ENCODE measurements at regions not wholly inside any gene's neighbourhood (a gene's known extent, or its start where the extent isn't known, plus 50 kb on each side); places are given as distances from the start of the nearest gene placed in this dataset.

DNA sequence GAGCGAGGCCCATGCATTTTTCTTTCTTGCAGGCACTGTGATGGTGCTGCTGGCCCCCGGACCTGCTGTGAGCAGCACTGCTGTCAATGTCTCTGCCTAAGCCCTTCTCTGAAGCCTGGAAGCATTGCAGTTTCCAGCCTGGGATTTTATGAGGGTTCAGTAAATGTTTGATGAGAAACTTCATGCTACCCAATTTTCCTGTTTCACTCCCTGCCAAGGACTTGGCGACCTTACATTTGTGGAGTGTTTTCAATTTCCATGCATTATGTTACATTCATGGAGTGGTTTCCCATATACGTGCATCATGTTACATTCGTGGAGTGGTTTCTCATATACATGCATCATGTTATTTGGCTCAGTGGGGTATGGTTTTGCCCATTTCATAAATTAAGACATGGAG lies 90.7 kb upstream of the PTCH1 start:
- TF ChIP-seq ZNF747 (tag by site-specific recombination; IDR thresholded peaks at IDR 0.05) = no peak
- TF ChIP-seq, protein P1, sequence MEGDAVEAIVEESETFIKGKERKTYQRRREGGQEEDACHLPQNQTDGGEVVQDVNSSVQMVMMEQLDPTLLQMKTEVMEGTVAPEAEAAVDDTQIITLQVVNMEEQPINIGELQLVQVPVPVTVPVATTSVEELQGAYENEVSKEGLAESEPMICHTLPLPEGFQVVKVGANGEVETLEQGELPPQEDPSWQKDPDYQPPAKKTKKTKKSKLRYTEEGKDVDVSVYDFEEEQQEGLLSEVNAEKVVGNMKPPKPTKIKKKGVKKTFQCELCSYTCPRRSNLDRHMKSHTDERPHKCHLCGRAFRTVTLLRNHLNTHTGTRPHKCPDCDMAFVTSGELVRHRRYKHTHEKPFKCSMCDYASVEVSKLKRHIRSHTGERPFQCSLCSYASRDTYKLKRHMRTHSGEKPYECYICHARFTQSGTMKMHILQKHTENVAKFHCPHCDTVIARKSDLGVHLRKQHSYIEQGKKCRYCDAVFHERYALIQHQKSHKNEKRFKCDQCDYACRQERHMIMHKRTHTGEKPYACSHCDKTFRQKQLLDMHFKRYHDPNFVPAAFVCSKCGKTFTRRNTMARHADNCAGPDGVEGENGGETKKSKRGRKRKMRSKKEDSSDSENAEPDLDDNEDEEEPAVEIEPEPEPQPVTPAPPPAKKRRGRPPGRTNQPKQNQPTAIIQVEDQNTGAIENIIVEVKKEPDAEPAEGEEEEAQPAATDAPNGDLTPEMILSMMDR (tag by site-specific recombination; IDR thresholded peaks at IDR 0.05) = no peak
- no peak for TF ChIP-seq ZNF274 (IDR thresholded peaks at IDR 0.05; ENCODE audit: low read length)
- TF ChIP-seq ZNF274 (tag by site-specific recombination; IDR thresholded peaks at IDR 0.05; ENCODE audit: borderline replicate concordance) = no peak
- TF ChIP-seq, protein P2, sequence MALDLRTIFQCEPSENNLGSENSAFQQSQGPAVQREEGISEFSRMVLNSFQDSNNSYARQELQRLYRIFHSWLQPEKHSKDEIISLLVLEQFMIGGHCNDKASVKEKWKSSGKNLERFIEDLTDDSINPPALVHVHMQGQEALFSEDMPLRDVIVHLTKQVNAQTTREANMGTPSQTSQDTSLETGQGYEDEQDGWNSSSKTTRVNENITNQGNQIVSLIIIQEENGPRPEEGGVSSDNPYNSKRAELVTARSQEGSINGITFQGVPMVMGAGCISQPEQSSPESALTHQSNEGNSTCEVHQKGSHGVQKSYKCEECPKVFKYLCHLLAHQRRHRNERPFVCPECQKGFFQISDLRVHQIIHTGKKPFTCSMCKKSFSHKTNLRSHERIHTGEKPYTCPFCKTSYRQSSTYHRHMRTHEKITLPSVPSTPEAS (tag by site-specific recombination; IDR thresholded peaks at IDR 0.05) = no peak
- no peak for TF ChIP-seq MZF1 (tag by site-specific recombination; IDR thresholded peaks at IDR 0.05; ENCODE audit: borderline replicate concordance)
- TF ChIP-seq, protein P3, sequence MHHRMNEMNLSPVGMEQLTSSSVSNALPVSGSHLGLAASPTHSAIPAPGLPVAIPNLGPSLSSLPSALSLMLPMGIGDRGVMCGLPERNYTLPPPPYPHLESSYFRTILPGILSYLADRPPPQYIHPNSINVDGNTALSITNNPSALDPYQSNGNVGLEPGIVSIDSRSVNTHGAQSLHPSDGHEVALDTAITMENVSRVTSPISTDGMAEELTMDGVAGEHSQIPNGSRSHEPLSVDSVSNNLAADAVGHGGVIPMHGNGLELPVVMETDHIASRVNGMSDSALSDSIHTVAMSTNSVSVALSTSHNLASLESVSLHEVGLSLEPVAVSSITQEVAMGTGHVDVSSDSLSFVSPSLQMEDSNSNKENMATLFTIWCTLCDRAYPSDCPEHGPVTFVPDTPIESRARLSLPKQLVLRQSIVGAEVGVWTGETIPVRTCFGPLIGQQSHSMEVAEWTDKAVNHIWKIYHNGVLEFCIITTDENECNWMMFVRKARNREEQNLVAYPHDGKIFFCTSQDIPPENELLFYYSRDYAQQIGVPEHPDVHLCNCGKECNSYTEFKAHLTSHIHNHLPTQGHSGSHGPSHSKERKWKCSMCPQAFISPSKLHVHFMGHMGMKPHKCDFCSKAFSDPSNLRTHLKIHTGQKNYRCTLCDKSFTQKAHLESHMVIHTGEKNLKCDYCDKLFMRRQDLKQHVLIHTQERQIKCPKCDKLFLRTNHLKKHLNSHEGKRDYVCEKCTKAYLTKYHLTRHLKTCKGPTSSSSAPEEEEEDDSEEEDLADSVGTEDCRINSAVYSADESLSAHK (tag by site-specific recombination; IDR thresholded peaks at IDR 0.05) = no peak
- TF ChIP-seq, protein P4, sequence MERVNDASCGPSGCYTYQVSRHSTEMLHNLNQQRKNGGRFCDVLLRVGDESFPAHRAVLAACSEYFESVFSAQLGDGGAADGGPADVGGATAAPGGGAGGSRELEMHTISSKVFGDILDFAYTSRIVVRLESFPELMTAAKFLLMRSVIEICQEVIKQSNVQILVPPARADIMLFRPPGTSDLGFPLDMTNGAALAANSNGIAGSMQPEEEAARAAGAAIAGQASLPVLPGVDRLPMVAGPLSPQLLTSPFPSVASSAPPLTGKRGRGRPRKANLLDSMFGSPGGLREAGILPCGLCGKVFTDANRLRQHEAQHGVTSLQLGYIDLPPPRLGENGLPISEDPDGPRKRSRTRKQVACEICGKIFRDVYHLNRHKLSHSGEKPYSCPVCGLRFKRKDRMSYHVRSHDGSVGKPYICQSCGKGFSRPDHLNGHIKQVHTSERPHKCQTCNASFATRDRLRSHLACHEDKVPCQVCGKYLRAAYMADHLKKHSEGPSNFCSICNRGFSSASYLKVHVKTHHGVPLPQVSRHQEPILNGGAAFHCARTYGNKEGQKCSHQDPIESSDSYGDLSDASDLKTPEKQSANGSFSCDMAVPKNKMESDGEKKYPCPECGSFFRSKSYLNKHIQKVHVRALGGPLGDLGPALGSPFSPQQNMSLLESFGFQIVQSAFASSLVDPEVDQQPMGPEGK (tag by site-specific recombination; IDR thresholded peaks at IDR 0.05) = no peak
- no peak for TF ChIP-seq ZNF768 (tag by site-specific recombination; IDR thresholded peaks at IDR 0.05)
- TF ChIP-seq ZNF174 (tag by site-specific recombination; IDR thresholded peaks at IDR 0.05) = no peak
